ENCODE measurements at regions not wholly inside any gene's neighbourhood (a gene's known extent, or its start where the extent isn't known, plus 50 kb on each side); places are given as distances from the start of the nearest gene placed in this dataset.

DNA sequence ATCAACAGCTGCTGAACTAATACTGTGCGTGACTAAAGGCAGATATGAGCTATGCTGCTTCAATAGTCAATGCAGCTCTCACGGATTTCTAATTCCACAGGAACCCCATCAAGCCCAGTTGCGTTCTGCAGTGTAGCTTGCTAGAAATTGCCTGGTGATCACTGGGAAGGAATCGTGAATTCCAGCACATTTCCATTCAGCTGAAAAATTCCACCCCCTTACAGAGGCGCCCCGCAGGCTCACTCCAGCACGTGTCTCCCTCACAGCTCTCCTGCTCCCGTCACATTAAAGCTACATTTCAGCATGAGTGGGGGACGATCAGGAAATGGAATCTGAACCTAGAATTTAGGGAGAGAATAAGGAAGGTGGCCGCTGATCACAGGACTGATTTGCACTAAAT is 534.8 kb downstream of the TCERG1L start:
- H3K4me1 ChIP-seq: no peaks in the 10 kb centered on the region
- DNase-seq (ENCODE audit: low read depth in 1 of 2, low spot score in 1 of 2): no peak
- CTCF ChIA-PET: no interaction called here
- no peaks in the 10 kb centered on the region for H3K9me3 ChIP-seq
- WGBS (ENCODE audit: missing lambda C conversion rate): 8% methylated on average over 10 of the region's 10 CpGs
- H3K4me3 ChIP-seq: no peak overlapping the region
- FAIRE-seq: no peak
- no peak overlapping the region for H3K27ac ChIP-seq
- POLR2A ChIA-PET: no interaction called here
- H3K4me2 ChIP-seq: no peak overlapping the region
- TF ChIP-seq RFX5 (IDR thresholded peaks at IDR 0.05): no peak
- TF ChIP-seq, protein P1, sequence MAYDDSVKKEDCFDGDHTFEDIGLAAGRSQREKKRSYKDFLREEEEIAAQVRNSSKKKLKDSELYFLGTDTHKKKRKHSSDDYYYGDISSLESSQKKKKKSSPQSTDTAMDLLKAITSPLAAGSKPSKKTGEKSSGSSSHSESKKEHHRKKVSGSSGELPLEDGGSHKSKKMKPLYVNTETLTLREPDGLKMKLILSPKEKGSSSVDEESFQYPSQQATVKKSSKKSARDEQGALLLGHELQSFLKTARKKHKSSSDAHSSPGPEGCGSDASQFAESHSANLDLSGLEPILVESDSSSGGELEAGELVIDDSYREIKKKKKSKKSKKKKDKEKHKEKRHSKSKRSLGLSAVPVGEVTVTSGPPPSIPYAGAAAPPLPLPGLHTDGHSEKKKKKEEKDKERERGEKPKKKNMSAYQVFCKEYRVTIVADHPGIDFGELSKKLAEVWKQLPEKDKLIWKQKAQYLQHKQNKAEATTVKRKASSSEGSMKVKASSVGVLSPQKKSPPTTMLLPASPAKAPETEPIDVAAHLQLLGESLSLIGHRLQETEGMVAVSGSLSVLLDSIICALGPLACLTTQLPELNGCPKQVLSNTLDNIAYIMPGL (CRISPR knock-in tag; IDR thresholded peaks at IDR 0.05; ENCODE audit: borderline replicate concordance): no peak
- no peak for TF ChIP-seq ZFP36 (IDR thresholded peaks at IDR 0.05; ENCODE audit: borderline replicate concordance, partially characterized antibody)
- TF ChIP-seq MAZ (IDR thresholded peaks at IDR 0.05; ENCODE audit: borderline replicate concordance, low read depth, low read length): no peak
- TF ChIP-seq, protein P2, sequence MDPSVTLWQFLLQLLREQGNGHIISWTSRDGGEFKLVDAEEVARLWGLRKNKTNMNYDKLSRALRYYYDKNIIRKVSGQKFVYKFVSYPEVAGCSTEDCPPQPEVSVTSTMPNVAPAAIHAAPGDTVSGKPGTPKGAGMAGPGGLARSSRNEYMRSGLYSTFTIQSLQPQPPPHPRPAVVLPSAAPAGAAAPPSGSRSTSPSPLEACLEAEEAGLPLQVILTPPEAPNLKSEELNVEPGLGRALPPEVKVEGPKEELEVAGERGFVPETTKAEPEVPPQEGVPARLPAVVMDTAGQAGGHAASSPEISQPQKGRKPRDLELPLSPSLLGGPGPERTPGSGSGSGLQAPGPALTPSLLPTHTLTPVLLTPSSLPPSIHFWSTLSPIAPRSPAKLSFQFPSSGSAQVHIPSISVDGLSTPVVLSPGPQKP (IDR thresholded peaks at IDR 0.05; ENCODE audit: low read depth, low read length): no peak
- TF ChIP-seq TP53 (CRISPR knock-in tag; IDR thresholded peaks at IDR 0.05): no peak
- TF ChIP-seq FOSL2 (IDR thresholded peaks at IDR 0.05): no peak
- TF ChIP-seq FOSL2 (CRISPR knock-in tag; IDR thresholded peaks at IDR 0.05): no peak
- TF ChIP-seq ZNF302 (CRISPR knock-in tag; IDR thresholded peaks at IDR 0.05): no peak
- TF ChIP-seq EHMT2 (IDR thresholded peaks at IDR 0.05; ENCODE audit: low read depth): no peak
- ATAC-seq: no peak

DNA sequence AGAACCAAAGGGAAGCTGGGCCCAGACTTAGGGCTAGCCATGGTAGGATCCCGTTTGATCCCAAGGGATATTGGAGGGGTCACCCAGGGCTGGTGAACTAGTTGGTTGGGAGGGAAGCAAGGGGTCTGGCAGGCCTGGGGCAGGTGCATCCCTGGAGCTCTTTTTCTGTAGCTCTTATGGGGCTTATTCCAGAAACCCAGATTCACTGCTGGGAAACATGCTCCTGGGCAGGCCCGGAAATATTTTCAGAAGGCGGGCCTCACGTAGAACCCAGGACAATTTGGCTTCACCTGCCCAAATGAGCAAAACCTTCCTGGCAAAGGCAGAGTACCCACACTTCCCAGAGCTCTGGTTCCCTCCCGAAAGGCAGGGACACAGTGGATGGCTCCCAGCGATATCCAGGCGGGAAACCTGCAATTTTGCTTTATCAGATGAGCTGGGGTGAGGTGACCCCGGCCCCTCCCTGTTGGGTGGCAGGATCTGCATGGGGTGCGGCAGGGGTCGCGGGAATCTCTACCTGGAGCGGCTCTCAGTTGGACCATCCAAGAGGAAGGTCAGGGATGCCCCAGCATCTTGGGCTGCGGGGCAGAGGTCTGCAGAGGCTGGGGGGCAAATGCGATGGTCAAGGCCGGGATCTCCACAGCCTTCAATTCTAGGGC is 533.9 kb downstream of the TCERG1L start:
- Histone ChIP-seq H3K4me2 (no peak overlapping the region), H3K9me3 (no peaks in the 10 kb centered on the region), H3K4me1 (no peaks in the 10 kb centered on the region), H3K4me3 (no peak overlapping the region), H3K27ac (no peak overlapping the region)
- ChIA-PET CTCF (interaction anchor here (1.2 kb wide), 1 partner anchor 15 kb away, joined by 3 read pairs; no protein-coding TSS in a partner anchor), POLR2A (no interaction called here)
- FAIRE-seq (no peak), DNase-seq (ENCODE audit: low read depth in 1 of 2, low spot score in 1 of 2) (no peak), ATAC-seq (no peak)
- WGBS (ENCODE audit: missing lambda C conversion rate): 11% methylated on average over 6 of the region's 15 CpGs
- TF ChIP-seq MYC (IDR thresholded peaks at IDR 0.05; ENCODE audit: borderline replicate concordance, low read length): no peak
- no peak for TF ChIP-seq HOXB5 (CRISPR knock-in tag; IDR thresholded peaks at IDR 0.05)
- no peak for TF ChIP-seq HEYL (CRISPR knock-in tag; IDR thresholded peaks at IDR 0.05)
- TF ChIP-seq, protein P2 (IDR thresholded peaks at IDR 0.05; ENCODE audit: low read depth, low read length): no peak
- no peak for TF ChIP-seq CHD2 (IDR thresholded peaks at IDR 0.05; ENCODE audit: low read length, partially characterized antibody)
- TF ChIP-seq, protein P3, sequence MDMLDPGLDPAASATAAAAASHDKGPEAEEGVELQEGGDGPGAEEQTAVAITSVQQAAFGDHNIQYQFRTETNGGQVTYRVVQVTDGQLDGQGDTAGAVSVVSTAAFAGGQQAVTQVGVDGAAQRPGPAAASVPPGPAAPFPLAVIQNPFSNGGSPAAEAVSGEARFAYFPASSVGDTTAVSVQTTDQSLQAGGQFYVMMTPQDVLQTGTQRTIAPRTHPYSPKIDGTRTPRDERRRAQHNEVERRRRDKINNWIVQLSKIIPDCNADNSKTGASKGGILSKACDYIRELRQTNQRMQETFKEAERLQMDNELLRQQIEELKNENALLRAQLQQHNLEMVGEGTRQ (IDR thresholded peaks at IDR 0.05): no peak
- TF ChIP-seq TP53 (CRISPR knock-in tag; IDR thresholded peaks at IDR 0.05): no peak
- TF ChIP-seq, protein P4, sequence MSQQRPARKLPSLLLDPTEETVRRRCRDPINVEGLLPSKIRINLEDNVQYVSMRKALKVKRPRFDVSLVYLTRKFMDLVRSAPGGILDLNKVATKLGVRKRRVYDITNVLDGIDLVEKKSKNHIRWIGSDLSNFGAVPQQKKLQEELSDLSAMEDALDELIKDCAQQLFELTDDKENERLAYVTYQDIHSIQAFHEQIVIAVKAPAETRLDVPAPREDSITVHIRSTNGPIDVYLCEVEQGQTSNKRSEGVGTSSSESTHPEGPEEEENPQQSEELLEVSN (IDR thresholded peaks at IDR 0.05; ENCODE audit: borderline replicate concordance, low read depth): no peak
- TF ChIP-seq, protein P5, sequence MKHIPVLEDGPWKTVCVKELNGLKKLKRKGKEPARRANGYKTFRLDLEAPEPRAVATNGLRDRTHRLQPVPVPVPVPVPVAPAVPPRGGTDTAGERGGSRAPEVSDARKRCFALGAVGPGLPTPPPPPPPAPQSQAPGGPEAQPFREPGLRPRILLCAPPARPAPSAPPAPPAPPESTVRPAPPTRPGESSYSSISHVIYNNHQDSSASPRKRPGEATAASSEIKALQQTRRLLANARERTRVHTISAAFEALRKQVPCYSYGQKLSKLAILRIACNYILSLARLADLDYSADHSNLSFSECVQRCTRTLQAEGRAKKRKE (CRISPR knock-in tag; IDR thresholded peaks at IDR 0.05; ENCODE audit: low read depth): no peak

Data from A549 (cell line).